Cardiac fibroblast (primary cell): ENCODE measurements at regions not wholly inside any gene's neighbourhood (a gene's known extent, or its start where the extent isn't known, plus 50 kb on each side); places are given as distances from the start of the nearest gene placed in this dataset.
"Not testable (repeated sequence)": the region's sequence is repeated elsewhere in the genome, so short reads cannot be mapped to it uniquely, and the experiment has no call there.

Source experiments
- DNase-seq, 2 donors: peaks; one replicate each; pipeline versions ENCODE4 v3.0.0 to v3.0.0-alpha.2; 2010; ENCODE audit warnings: low read depth in 2 of 2
- H3K4me3 ChIP-seq, 2 donors: replicated peaks in 1 of 2; 1 replicate in 1 of 2; 2 replicates in 1 of 2; pipeline ENCODE4 v1.5.1; 2011; ENCODE audit warnings: low read depth in 2 of 2, low read length in 2 of 2, mild to moderate bottlenecking in 2 of 2, moderate library complexity in 1 of 2
- CTCF ChIP-seq: IDR thresholded peaks from one replicate; pipeline ENCODE4 v1.5.1; 2011; ENCODE audit warnings: low read depth, mild to moderate bottlenecking, low read length, inconsistent platforms

DNA sequence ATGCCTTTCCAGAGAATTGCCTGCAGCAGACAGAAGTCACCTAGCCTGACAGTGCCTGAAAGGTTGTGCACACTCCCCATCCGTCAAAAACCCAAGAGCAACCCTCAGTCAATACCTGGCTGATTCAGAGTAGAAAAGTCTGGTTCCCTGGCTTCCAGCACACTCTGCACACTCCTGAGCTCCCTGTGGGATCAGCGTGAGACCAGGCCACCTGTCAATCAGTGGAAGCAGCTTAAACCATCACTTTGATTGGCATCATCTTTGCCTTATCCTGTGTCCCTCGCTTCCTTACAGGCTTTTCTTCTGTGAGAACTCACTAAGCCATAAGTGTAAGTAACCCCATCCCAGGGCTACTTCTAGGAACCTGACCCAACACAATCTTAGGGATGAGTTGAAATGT is 109.8 kb downstream of the ACTL7B start:
- no peak for DNase-seq
- H3K4me3 ChIP-seq = no peak overlapping the region
- TF ChIP-seq CTCF = no peak

DNA sequence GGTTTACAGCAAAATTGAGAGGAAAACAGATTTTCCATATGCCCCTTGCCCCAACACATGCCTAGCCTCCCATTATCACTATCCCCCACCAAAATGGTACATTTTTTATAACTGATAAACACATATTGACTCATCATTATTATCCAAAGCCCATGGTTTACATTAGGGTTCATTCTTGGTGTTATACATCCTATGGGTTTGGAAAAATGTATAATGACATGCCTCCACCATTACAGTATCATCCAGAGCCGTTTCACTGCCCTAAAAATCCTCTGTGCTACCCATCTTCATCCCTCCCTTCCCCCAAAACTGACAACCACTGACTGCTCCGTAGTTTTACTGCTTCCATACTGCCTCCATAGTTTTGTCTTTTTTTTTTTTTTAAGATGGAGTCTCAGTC is 111.1 kb downstream of the ACTL7B start:
- no peak overlapping the region for H3K4me3 ChIP-seq
- no peak for DNase-seq
- no peak for TF ChIP-seq CTCF

DNA sequence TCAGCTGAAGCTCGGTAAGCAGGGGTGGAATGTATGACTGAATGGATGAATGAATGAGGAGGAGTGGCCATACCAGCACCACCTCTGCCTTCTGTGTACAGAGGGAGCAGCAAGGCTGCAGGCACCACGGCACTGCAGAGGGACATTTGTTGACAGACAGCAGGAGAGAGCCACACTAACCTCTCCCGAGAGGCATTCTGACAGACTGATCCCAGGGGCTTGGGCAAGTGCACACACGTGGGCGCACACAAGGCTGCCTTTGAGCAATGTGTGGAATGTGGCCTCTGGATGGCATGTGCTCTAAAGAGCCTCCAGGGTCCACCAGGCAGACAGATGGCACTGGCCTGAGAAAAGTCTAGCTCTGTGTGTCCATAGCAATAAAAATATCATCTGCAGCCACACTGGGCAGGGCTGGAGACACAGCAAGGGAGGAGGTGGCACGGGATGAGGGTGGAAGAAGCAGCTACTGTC is 111.8 kb downstream of the ACTL7B start:
- DNase-seq = no peak
- H3K4me3 ChIP-seq = no peak overlapping the region
- no peak for TF ChIP-seq CTCF

GRCh38 chr9:108743416-108743815 is 112.4 kb downstream of the ACTL7B start:
- no peak for DNase-seq
- no peak for TF ChIP-seq CTCF
- no peak overlapping the region for H3K4me3 ChIP-seq

DNA sequence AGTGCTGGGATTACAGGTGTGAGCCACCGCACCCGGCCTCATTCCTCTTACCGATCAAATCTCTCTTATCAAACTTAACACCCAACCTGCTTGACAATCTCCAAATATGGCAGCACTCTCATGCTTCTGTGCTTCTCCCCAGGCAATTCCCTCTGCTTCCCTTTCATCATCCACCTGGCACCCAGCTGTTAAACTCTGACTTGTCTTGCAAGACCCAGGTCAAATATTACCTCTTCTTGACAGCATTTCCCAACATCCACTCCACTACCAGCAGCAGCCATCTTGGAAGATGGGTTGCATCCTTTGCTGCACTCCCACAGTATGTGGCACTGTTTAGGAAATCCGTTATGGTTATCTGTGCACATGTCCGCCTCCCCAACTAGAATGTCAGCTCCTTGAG is 113.6 kb downstream of the ACTL7B start:
- H3K4me3 ChIP-seq = no peak overlapping the region
- no peak for DNase-seq
- TF ChIP-seq CTCF = no peak

- not testable (repeated sequence) for DNase-seq, H3K4me3 ChIP-seq
Measured at GRCh38 chr9:108731292-108731691, 124.5 kb downstream of the ACTL7B start.

GRCh38 chr9:108727580-108728111 is 128.1 kb downstream of the ACTL7B start:
- peak in 1 of 2 donors; percentile 50 for DNase-seq
- TF ChIP-seq CTCF = no peak
- no peak overlapping the region for H3K4me3 ChIP-seq
